H1 (cell line): ENCODE measurements at regions not wholly inside any gene's neighbourhood (a gene's known extent, or its start where the extent isn't known, plus 50 kb on each side); places are given as distances from the start of the nearest gene placed in this dataset.

Source experiments
- GABPA ChIP-seq: IDR thresholded peaks from 2 replicates; pipeline ENCODE4 v1.6.1; 2011; ENCODE audit warnings: mild to moderate bottlenecking, low read length, moderate library complexity, borderline replicate concordance; ENCODE audit not compliant: insufficient read depth
- KDM4A ChIP-seq: IDR thresholded peaks from one replicate; pipeline ENCODE4 v1.7.1; 2012; ENCODE audit warnings: low read depth, mild to moderate bottlenecking, moderate library complexity, low read length, inconsistent platforms; ENCODE audit not compliant: severe bottlenecking
- RFX5 ChIP-seq: IDR thresholded peaks from 2 replicates; pipeline ENCODE4 v1.6.1; 2011; ENCODE audit warnings: low read depth, low read length, improper control_type of control experiment, borderline replicate concordance
- SP4 ChIP-seq: IDR thresholded peaks from 2 replicates; pipeline ENCODE4 v1.6.1; 2012; ENCODE audit warnings: low read length, inconsistent platforms

DNA sequence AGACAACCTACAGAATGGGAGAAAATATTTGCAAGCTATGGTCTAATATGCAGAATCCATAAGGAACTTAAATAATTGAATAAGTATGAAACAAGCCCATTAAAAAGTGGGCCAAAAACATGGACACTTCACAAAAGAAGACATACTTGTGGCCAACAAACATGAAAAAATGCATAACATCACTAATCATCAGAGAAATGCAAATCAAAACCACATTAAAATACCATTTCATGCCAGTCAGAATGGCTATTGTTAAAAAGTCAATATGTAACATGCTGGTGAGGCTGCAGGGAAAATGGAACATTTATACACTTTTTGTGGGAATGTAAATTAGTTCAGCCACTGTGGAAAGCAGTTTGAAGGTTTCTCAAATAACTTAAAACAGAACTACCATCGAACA, 945.4 kb upstream of the FLRT2 start (continued):
- no peak for TF ChIP-seq KDM4A
- no peak for TF ChIP-seq GABPA
- TF ChIP-seq SP4: no peak
- TF ChIP-seq RFX5: no peak
